A549 (cell line): ENCODE measurements at regions not wholly inside any gene's neighbourhood (a gene's known extent, or its start where the extent isn't known, plus 50 kb on each side); places are given as distances from the start of the nearest gene placed in this dataset.

Experiments
- ATAC-seq, 2 experiments: fragments of 200-7000 bp in 1 of 2; fragments of >200 bp in 1 of 2; cut with Nextera tagmentation in 1 of 2; cut with Tn5 transposase in 1 of 2; 3 replicates each; pipeline versions ENCODE4 v1.8.0 to v1.9.1; 2018 to 2020; ENCODE audit warnings: mild to moderate bottlenecking in 1 of 2, moderate library complexity in 1 of 2
- CTCF ChIA-PET: fragments of 300-600 bp; sonication (Branson Sonifier 250); formaldehyde crosslinking; extraction: SDS; loops from one replicate; lab custom pipeline; 2021; ENCODE audit warnings: antibody characterized with exemption, inconsistent platforms; lab: Yijun Ruan, JAX
- POLR2A ChIA-PET: fragments of 350-600 bp; formaldehyde crosslinking; extraction: SDS; loops from one replicate; lab custom pipeline; 2021; ENCODE audit warnings: antibody characterized with exemption, inconsistent platforms; lab: Yijun Ruan, JAX
- DNase-seq, 2 experiments: peaks; one replicate each; pipeline versions ENCODE4 v3.0.0 to v3.0.0-alpha.2; 2011 to 2016; ENCODE audit warnings: low read depth in 1 of 2, low spot score in 1 of 2
- FAIRE-seq: peaks from 2 replicates; lab custom pipeline; 2011; peaks lifted over from hg19 to GRCh38; lab: Jason Lieb, UNC
- H3K27ac ChIP-seq, 2 experiments: fragments of >200 bp; sonication (Bioruptor Twin); formaldehyde crosslinking; 3 replicates each; pipeline ENCODE4 v1.5.1; 2016 to 2017
- H3K4me1 ChIP-seq: fragments of >200 bp; sonication (Bioruptor Twin); formaldehyde crosslinking; 3 replicates; pipeline ENCODE4 v1.6.1; 2016
- H3K4me2 ChIP-seq: fragments of >200 bp; sonication (Bioruptor Twin); formaldehyde crosslinking; 3 replicates; pipeline ENCODE4 v1.6.1; 2016
- H3K4me3 ChIP-seq: fragments of >200 bp; sonication (Bioruptor Twin); formaldehyde crosslinking; 3 replicates; pipeline ENCODE4 v1.5.1; 2016
- H3K9me3 ChIP-seq: fragments of >200 bp; sonication (Bioruptor Twin); formaldehyde crosslinking; 3 replicates; pipeline ENCODE4 v1.6.1; 2016
- CBX8 ChIP-seq: fragments of 200-600 bp; sonication (generic); IDR thresholded peaks from 2 replicates; pipeline ENCODE4 v1.6.1; 2016
- CEBPB ChIP-seq, 2 experiments: fragments of >200 bp in 1 of 2; sonication (Bioruptor Twin) in 1 of 2; formaldehyde crosslinking in 1 of 2; IDR thresholded peaks; 2 replicates each; pipeline ENCODE4 v1.6.1; 2012 to 2016
- EP300 ChIP-seq, 2 experiments: fragments of >200 bp; sonication (Bioruptor Twin); formaldehyde crosslinking; IDR thresholded peaks; 2 replicates in 1 of 2; 3 replicates in 1 of 2; pipeline ENCODE4 v1.6.1; 2016 to 2017
- FOSL2 ChIP-seq, 2 experiments: fragments of 450-650 bp in 1 of 2; fragments of >200 bp in 1 of 2; sonication (Bioruptor Twin) in 1 of 2; formaldehyde crosslinking; IDR thresholded peaks; 2 replicates each; pipeline versions ENCODE4 v1.5.0 to v1.6.1; 2016 to 2020; ENCODE audit warnings: mild to moderate bottlenecking in 1 of 2, moderate library complexity in 1 of 2
- GATA3 ChIP-seq: IDR thresholded peaks from 2 replicates; pipeline ENCODE4 v1.6.1; 2012; ENCODE audit warnings: borderline replicate concordance
- HEYL ChIP-seq: fragments of 250-450 bp; sonication (Bioruptor Pico); IDR thresholded peaks from 2 replicates; pipeline ENCODE4 v1.8.0; 2021; ENCODE audit warnings: mild to moderate bottlenecking, moderate library complexity
- HMGXB4 ChIP-seq: fragments of 250-450 bp; sonication (Bioruptor Pico); IDR thresholded peaks from 2 replicates; pipeline ENCODE4 v1.5.0; 2021; ENCODE audit warnings: mild to moderate bottlenecking, moderate library complexity, borderline replicate concordance
- HOXB5 ChIP-seq: fragments of 250-450 bp; sonication (Bioruptor Pico); IDR thresholded peaks from 2 replicates; pipeline ENCODE4 v1.5.0; 2020; ENCODE audit warnings: mild to moderate bottlenecking, moderate library complexity
- JUN ChIP-seq, 2 experiments: fragments of >200 bp; sonication (Bioruptor Twin); formaldehyde crosslinking; IDR thresholded peaks; 2 replicates in 1 of 2; 3 replicates in 1 of 2; pipeline ENCODE4 v1.6.1; 2016 to 2017
- JUNB ChIP-seq: fragments of >200 bp; sonication (Bioruptor Twin); formaldehyde crosslinking; IDR thresholded peaks from 2 replicates; pipeline ENCODE4 v1.6.1; 2016
- KDM1A ChIP-seq: fragments of 200-600 bp; sonication (generic); IDR thresholded peaks from 2 replicates; pipeline ENCODE4 v1.6.1; 2016; ENCODE audit warnings: low read depth, mild to moderate bottlenecking
- MAFK ChIP-seq: fragments of 450-650 bp; IDR thresholded peaks from 2 replicates; pipeline ENCODE4 v1.6.1; 2014; ENCODE audit not compliant: partially characterized antibody
- MAX ChIP-seq: IDR thresholded peaks from 2 replicates; pipeline ENCODE4 v1.6.1; 2012
- NPAS2 ChIP-seq: fragments of 250-450 bp; sonication (Bioruptor Pico); IDR thresholded peaks from 2 replicates; pipeline ENCODE4 v1.8.0; 2022; ENCODE audit warnings: mild to moderate bottlenecking, moderate library complexity, borderline replicate concordance
- NR3C1 ChIP-seq: fragments of >200 bp; sonication (Bioruptor Twin); formaldehyde crosslinking; IDR thresholded peaks from 3 replicates; pipeline ENCODE4 v1.6.1; 2017
- PBX3 ChIP-seq: IDR thresholded peaks from 2 replicates; pipeline ENCODE4 v1.6.1; 2012
- RAD21 ChIP-seq, 2 experiments: fragments of >200 bp in 1 of 2; sonication (Bioruptor Twin) in 1 of 2; formaldehyde crosslinking in 1 of 2; IDR thresholded peaks in 1 of 2; conservative IDR thresholded peaks in 1 of 2; 2 replicates in 1 of 2; 3 replicates in 1 of 2; pipeline ENCODE4 v1.6.1; 2012 to 2018; ENCODE audit warnings: inconsistent platforms in 1 of 2
- RNF2 ChIP-seq: fragments of 200-600 bp; sonication (generic); IDR thresholded peaks from 2 replicates; pipeline ENCODE4 v1.6.1; 2016; ENCODE audit warnings: low read depth, mild to moderate bottlenecking, antibody characterized with exemption, moderate library complexity, borderline replicate concordance
- USF2 ChIP-seq: fragments of 450-650 bp; IDR thresholded peaks from 2 replicates; pipeline ENCODE4 v1.6.1; 2014; ENCODE audit warnings: antibody characterized with exemption
- WGBS: methylation state at CpG from one replicate; pipeline ENCODE4 v1.1.6; 2017; ENCODE audit errors: missing lambda C conversion rate; 5-methylcytosine and 5-hydroxymethylcytosine counted together

GRCh38 chr13:40502236-40502635 lies 164.2 kb downstream of the FOXO1 start:
- Histone ChIP-seq H3K4me1 (peaks cover 26% of the 10 kb centered on the region), H3K4me2 (no peak overlapping the region), H3K4me3 (no peak overlapping the region), H3K27ac (no peak overlapping the region), H3K9me3 (no peaks in the 10 kb centered on the region)
- DNase-seq = no peak
- FAIRE-seq = no peak
- 68% methylated on average over 3 of the region's 3 CpGs for WGBS
- no peak for ATAC-seq
- TF ChIP-seq FOSL2 (IDR thresholded peaks at IDR 0.05) (no peak), FOSL2 (CRISPR knock-in tag; IDR thresholded peaks at IDR 0.05) (no peak), KDM1A (no peak), HMGXB4 (CRISPR knock-in tag) (no peak), HEYL (CRISPR knock-in tag) (no peak), RNF2 (no peak), NPAS2 (CRISPR knock-in tag) (no peak), MAFK (no peak), HOXB5 (CRISPR knock-in tag) (no peak), MAX (no peak)
- TF ChIP-seq, all 56 proteins: peak for 0
- ChIA-PET POLR2A (no interaction called here), CTCF (no interaction called here)

GRCh38 chr13:40503011-40503410 lies 163.4 kb downstream of the FOXO1 start:
- WGBS = 89% methylated on average over 2 of the region's 2 CpGs
- Histone ChIP-seq H3K27ac (peak overlapping the region; percentile 69 to 73), H3K4me1 (peaks cover 26% of the 10 kb centered on the region), H3K4me2 (no peak overlapping the region), H3K4me3 (no peak overlapping the region), H3K9me3 (no peaks in the 10 kb centered on the region)
- FAIRE-seq = no peak
- POLR2A ChIA-PET = no interaction called here
- DNase-seq = no peak
- no peak for ATAC-seq
- TF ChIP-seq CBX8 = no peak
- TF ChIP-seq USF2 = no peak
- no peak for TF ChIP-seq NR3C1
- TF ChIP-seq MAFK = no peak
- CTCF ChIA-PET = no interaction called here

GRCh38 chr13:40503966-40504591 lies 162.4 kb downstream of the FOXO1 start:
- peak; percentile 96 to 97 for ATAC-seq
- Histone ChIP-seq H3K27ac (peak overlapping the region; percentile 69 to 73), H3K4me2 (peak overlapping the region; percentile 61), H3K4me3 (no peak overlapping the region; the same call in 2 of the 3 replicates), H3K4me1 (peaks cover 31% of the 10 kb centered on the region), H3K9me3 (no peaks in the 10 kb centered on the region)
- CTCF ChIA-PET = interaction anchor here (0.6 kb wide), 1 partner anchor 729 kb away, joined by 3 read pairs; no protein-coding TSS in a partner anchor
- FAIRE-seq = no peak
- POLR2A ChIA-PET = interaction anchor here (0.7 to 0.9 kb wide), 2 partner anchors 97 to 161 kb away, joined by 3 to 4 read pairs; no protein-coding TSS in a partner anchor
- TF ChIP-seq NR3C1 = no peak
- peak in 1 of 2 experiments; percentile 35; a peak in 1 of 5 replicates for TF ChIP-seq RAD21 (conservative IDR thresholded peaks at IDR 0.05 in 1 of 2, IDR thresholded peaks at IDR 0.05 in 1 of 2)
- TF ChIP-seq CEBPB (IDR thresholded peaks at IDR 0.05) = 0 out of 4 replicates have a peak, but pooled peaks of 1 of the 2 experiments have one; percentile 6
- TF ChIP-seq JUNB = peak; percentile 65
- TF ChIP-seq PBX3 = no peak
- TF ChIP-seq EP300 (IDR thresholded peaks at IDR 0.05) = peak; percentile 18 to 61; a peak in 2 of 5 replicates
- no peak for TF ChIP-seq HMGXB4 (CRISPR knock-in tag)
- peak; percentile 82 for TF ChIP-seq GATA3
- peak; percentile 49 for TF ChIP-seq FOSL2 (IDR thresholded peaks at IDR 0.05)
- peak; percentile 86 for TF ChIP-seq FOSL2 (CRISPR knock-in tag; IDR thresholded peaks at IDR 0.05)
- 0 out of 2 replicates have a peak, but pooled peaks have one; percentile 29 for TF ChIP-seq MAX
- TF ChIP-seq JUN (IDR thresholded peaks at IDR 0.05) = peak in 1 of 2 experiments; percentile 43; a peak in 2 of 5 replicates
- 0% methylated on average over 2 of the region's 2 CpGs for WGBS
- peak; percentile 40 to 90 for DNase-seq
